HepG2 (cell line): ENCODE measurements at regions not wholly inside any gene's neighbourhood (a gene's known extent, or its start where the extent isn't known, plus 50 kb on each side); places are given as distances from the start of the nearest gene placed in this dataset.

Source experiments
- ATAC-seq: fragments of 200-7000 bp; cut with Tn5 transposase; 3 replicates; pipeline ENCODE4 v1.9.1; 2020; ENCODE audit warnings: mild to moderate bottlenecking, moderate library complexity
- BruUV-seq: library from RNA; stranded (reverse); fragments of 400-500 nt; replicated peaks from 2 replicates; lab custom pipeline; 2021; lab: Mats Ljungman, UMichigan
- CTCF ChIA-PET: fragments of 300-600 bp; formaldehyde crosslinking; extraction: SDS; loops from one replicate; lab custom pipeline; 2021; ENCODE audit warnings: low total read pairs, inconsistent platforms, low intra/inter-chr PET ratio; lab: Yijun Ruan, JAX
- POLR2A ChIA-PET: fragments of 350-600 bp; sonication (Branson Sonifier 250); formaldehyde crosslinking; loops from one replicate; lab custom pipeline; 2020; ENCODE audit warnings: antibody characterized with exemption, inconsistent platforms; lab: Yijun Ruan, JAX
- DNase-seq: peaks from one replicate; pipeline ENCODE4 v3.0.0-alpha.2; 2015; ENCODE audit warnings: low spot score
- FAIRE-seq: peaks from 3 replicates; lab custom pipeline; 2011; peaks lifted over from hg19 to GRCh38; lab: Jason Lieb, UNC
- H2AFZ ChIP-seq: one replicate; pipeline ENCODE4 v1.6.1; 2011; ENCODE audit warnings: low read length, inconsistent platforms
- H3K27ac ChIP-seq: fragments of 300-600 bp; 3 replicates; pipeline ENCODE4 v1.8.0; 2011; ENCODE audit warnings: mixed run types, mild to moderate bottlenecking, mixed read lengths, low read length, inconsistent platforms; ENCODE audit not compliant: insufficient read depth; ENCODE audit errors: extremely low read length
- H3K27me3 ChIP-seq, 2 experiments: fragments of 200-600 bp in 1 of 2; 2 replicates in 1 of 2; 3 replicates in 1 of 2; pipeline versions ENCODE4 v1.6.0 to v1.8.0; 2011; ENCODE audit warnings: low read length in 2 of 2, mild to moderate bottlenecking in 2 of 2, moderate library complexity in 2 of 2, inconsistent platforms in 1 of 2; ENCODE audit not compliant: insufficient read depth in 2 of 2, control insufficient read depth in 1 of 2
- H3K36me3 ChIP-seq, 2 experiments: fragments of 200-600 bp in 1 of 2; replicated peaks in 1 of 2; 2 replicates in 1 of 2; 3 replicates in 1 of 2; pipeline versions ENCODE4 v1.5.1 to v1.8.0; 2011; ENCODE audit warnings: low read length in 2 of 2, inconsistent platforms in 1 of 2; ENCODE audit not compliant: insufficient read depth in 2 of 2, control insufficient read depth in 1 of 2
- H3K4me1 ChIP-seq: 2 replicates; pipeline ENCODE4 v1.5.1; 2012; ENCODE audit warnings: low read length, inconsistent platforms; ENCODE audit not compliant: insufficient read depth
- H3K4me2 ChIP-seq: 2 replicates; pipeline ENCODE4 v1.6.0; 2011; ENCODE audit warnings: low read depth, low read length, inconsistent platforms
- H3K4me3 ChIP-seq, 3 experiments: fragments of 200-600 bp in 1 of 3; sonication (generic), shearing (Covaris generic) in 1 of 3; replicated peaks in 1 of 3; 2 replicates each; pipeline ENCODE4 v1.5.1; 2011 to 2016; ENCODE audit warnings: low read length in 3 of 3, inconsistent platforms in 2 of 3, low read depth in 2 of 3, mild to moderate bottlenecking in 2 of 3, control low read depth in 1 of 3, mixed read lengths in 1 of 3; ENCODE audit not compliant: insufficient read depth in 1 of 3
- H3K79me2 ChIP-seq: one replicate; pipeline ENCODE4 v1.6.1; 2011; ENCODE audit warnings: low read length, inconsistent platforms; ENCODE audit not compliant: insufficient read depth
- H3K9ac ChIP-seq: 2 replicates; pipeline ENCODE4 v1.6.0; 2011; ENCODE audit warnings: mild to moderate bottlenecking, low read depth, low read length, inconsistent platforms; ENCODE audit not compliant: insufficient read depth
- H3K9me3 ChIP-seq: 2 replicates; pipeline ENCODE4 v1.5.1; 2012; ENCODE audit warnings: mild to moderate bottlenecking, low read length
- H4K20me1 ChIP-seq: 2 replicates; pipeline ENCODE4 v1.6.0; 2011; ENCODE audit warnings: inconsistent platforms, mild to moderate bottlenecking, low read length, moderate library complexity; ENCODE audit not compliant: insufficient read depth
- HMGA1 ChIP-seq: sonication (generic); formaldehyde crosslinking; conservative IDR thresholded peaks from 2 replicates; pipeline ENCODE4 v1.4.0; 2020; ENCODE audit warnings: missing genetic modification reagents
- MXI1 ChIP-seq: IDR thresholded peaks from 3 replicates; pipeline ENCODE4 v1.6.1; 2012; ENCODE audit warnings: low read depth, low read length, inconsistent platforms, borderline replicate concordance
- NONO ChIP-seq, 2 experiments: fragments of 450-650 bp in 1 of 2; sonication (generic) in 1 of 2; formaldehyde crosslinking in 1 of 2; IDR thresholded peaks in 1 of 2; conservative IDR thresholded peaks in 1 of 2; 2 replicates each; pipeline versions ENCODE4 v1.6.1 to v1.8.0; 2017 to 2022; ENCODE audit warnings: mild to moderate bottlenecking in 1 of 2, missing genetic modification reagents in 1 of 2, moderate library complexity in 1 of 2
- PAX8 ChIP-seq: sonication (generic); formaldehyde crosslinking; IDR thresholded peaks from 2 replicates; pipeline ENCODE4 v1.8.0; 2022; ENCODE audit warnings: mild to moderate bottlenecking, missing genetic modification reagents, borderline replicate concordance
- SP2 ChIP-seq: sonication (generic); formaldehyde crosslinking; IDR thresholded peaks from 2 replicates; pipeline ENCODE4 v1.5.1; 2020; ENCODE audit warnings: mild to moderate bottlenecking, missing genetic modification reagents
- TBP ChIP-seq: sonication (generic); formaldehyde crosslinking; IDR thresholded peaks from 2 replicates; pipeline ENCODE4 v1.5.0; 2020; ENCODE audit warnings: missing genetic modification reagents
- TFDP1 ChIP-seq: IDR thresholded peaks from 2 replicates; pipeline ENCODE4 v1.6.1; 2016; ENCODE audit warnings: missing compliant biosample characterization, missing genetic modification reagents, borderline replicate concordance
- ZNF546 ChIP-seq: sonication (generic); formaldehyde crosslinking; conservative IDR thresholded peaks from 2 replicates; pipeline ENCODE4 v1.8.1; 2023; ENCODE audit warnings: mild to moderate bottlenecking, missing genetic modification reagents
- ZNF569 ChIP-seq: sonication (generic); formaldehyde crosslinking; IDR thresholded peaks from 2 replicates; pipeline ENCODE4 v1.5.0; 2020; ENCODE audit warnings: mild to moderate bottlenecking, missing genetic modification reagents, moderate library complexity, borderline replicate concordance
- ZSCAN12 ChIP-seq: sonication (generic); formaldehyde crosslinking; IDR thresholded peaks from 2 replicates; pipeline ENCODE4 v1.9.0; 2021; ENCODE audit warnings: mild to moderate bottlenecking, missing genetic modification reagents
- ZSCAN20 ChIP-seq: sonication (generic); formaldehyde crosslinking; IDR thresholded peaks from 2 replicates; pipeline ENCODE4 v1.4.0; 2020; ENCODE audit warnings: missing genetic modification reagents, mild to moderate bottlenecking, borderline replicate concordance
- WGBS: methylation state at CpG from one replicate; pipeline ENCODE4 v1.1.6; 2017; ENCODE audit warnings: low lambda C conversion rate; 5-methylcytosine and 5-hydroxymethylcytosine counted together
- in situ Hi-C: cut with HindIII; loops from 2 replicates; pipeline ENCODE4 v1.10.0; 2017; ENCODE audit warnings: low pct_unique_long_range_greater_than_20kb; ENCODE audit not compliant: extremely low pct_ligation_motif_present
- intact Hi-C: fragments of 100-400 bp; cut with micrococcal nuclease; formaldehyde crosslinking; loops from one replicate; pipeline ENCODE4 v1.10.0; 2022; ENCODE audit not compliant: unreplicated experiment
- TF ChIP-seq, protein P1 (sequence below): sonication (generic); formaldehyde crosslinking; IDR thresholded peaks from 2 replicates; pipeline ENCODE4 v1.5.1; 2020; ENCODE audit warnings: missing genetic modification reagents, mild to moderate bottlenecking, borderline replicate concordance
- TF ChIP-seq, protein P2 (sequence below): sonication (generic); formaldehyde crosslinking; IDR thresholded peaks from 2 replicates; pipeline ENCODE4 v1.9.0; 2021; ENCODE audit warnings: mild to moderate bottlenecking, missing genetic modification reagents

GRCh38 chr7:115269486-115269885, 347.6 kb downstream of the MDFIC start:
- no peaks in the 10 kb centered on the region for H3K4me1 ChIP-seq
- no peak overlapping the region for H2AFZ ChIP-seq
- ATAC-seq: no peak
- H3K27ac ChIP-seq: no peak overlapping the region
- CTCF ChIA-PET: no interaction called here
- POLR2A ChIA-PET: no interaction called here
- no peaks in the 10 kb centered on the region for H3K36me3 ChIP-seq
- no peaks in the 10 kb centered on the region for H4K20me1 ChIP-seq
- no peak overlapping the region for H3K4me2 ChIP-seq
- no peaks in the 10 kb centered on the region for H3K79me2 ChIP-seq
- no peaks in the 10 kb centered on the region; the same call in 1 of the 2 replicates for H3K9me3 ChIP-seq
- BruUV-seq: no TSS peak
- intact Hi-C loops: no loop called here
- no peak for TF ChIP-seq ZNF546
- TF ChIP-seq TBP (CRISPR knock-in tag): no peak
- no peak for TF ChIP-seq ZSCAN12 (CRISPR knock-in tag)
- no peak for TF ChIP-seq NONO (IDR thresholded peaks at IDR 0.05)
- no peak for TF ChIP-seq NONO (CRISPR knock-in tag; conservative IDR thresholded peaks at IDR 0.05)
- TF ChIP-seq MXI1: no peak
- TF ChIP-seq, protein P1, sequence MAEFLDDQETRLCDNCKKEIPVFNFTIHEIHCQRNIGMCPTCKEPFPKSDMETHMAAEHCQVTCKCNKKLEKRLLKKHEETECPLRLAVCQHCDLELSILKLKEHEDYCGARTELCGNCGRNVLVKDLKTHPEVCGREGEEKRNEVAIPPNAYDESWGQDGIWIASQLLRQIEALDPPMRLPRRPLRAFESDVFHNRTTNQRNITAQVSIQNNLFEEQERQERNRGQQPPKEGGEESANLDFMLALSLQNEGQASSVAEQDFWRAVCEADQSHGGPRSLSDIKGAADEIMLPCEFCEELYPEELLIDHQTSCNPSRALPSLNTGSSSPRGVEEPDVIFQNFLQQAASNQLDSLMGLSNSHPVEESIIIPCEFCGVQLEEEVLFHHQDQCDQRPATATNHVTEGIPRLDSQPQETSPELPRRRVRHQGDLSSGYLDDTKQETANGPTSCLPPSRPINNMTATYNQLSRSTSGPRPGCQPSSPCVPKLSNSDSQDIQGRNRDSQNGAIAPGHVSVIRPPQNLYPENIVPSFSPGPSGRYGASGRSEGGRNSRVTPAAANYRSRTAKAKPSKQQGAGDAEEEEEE (CRISPR knock-in tag): no peak
- TF ChIP-seq HMGA1 (CRISPR knock-in tag): no peak
- TF ChIP-seq, protein P2, sequence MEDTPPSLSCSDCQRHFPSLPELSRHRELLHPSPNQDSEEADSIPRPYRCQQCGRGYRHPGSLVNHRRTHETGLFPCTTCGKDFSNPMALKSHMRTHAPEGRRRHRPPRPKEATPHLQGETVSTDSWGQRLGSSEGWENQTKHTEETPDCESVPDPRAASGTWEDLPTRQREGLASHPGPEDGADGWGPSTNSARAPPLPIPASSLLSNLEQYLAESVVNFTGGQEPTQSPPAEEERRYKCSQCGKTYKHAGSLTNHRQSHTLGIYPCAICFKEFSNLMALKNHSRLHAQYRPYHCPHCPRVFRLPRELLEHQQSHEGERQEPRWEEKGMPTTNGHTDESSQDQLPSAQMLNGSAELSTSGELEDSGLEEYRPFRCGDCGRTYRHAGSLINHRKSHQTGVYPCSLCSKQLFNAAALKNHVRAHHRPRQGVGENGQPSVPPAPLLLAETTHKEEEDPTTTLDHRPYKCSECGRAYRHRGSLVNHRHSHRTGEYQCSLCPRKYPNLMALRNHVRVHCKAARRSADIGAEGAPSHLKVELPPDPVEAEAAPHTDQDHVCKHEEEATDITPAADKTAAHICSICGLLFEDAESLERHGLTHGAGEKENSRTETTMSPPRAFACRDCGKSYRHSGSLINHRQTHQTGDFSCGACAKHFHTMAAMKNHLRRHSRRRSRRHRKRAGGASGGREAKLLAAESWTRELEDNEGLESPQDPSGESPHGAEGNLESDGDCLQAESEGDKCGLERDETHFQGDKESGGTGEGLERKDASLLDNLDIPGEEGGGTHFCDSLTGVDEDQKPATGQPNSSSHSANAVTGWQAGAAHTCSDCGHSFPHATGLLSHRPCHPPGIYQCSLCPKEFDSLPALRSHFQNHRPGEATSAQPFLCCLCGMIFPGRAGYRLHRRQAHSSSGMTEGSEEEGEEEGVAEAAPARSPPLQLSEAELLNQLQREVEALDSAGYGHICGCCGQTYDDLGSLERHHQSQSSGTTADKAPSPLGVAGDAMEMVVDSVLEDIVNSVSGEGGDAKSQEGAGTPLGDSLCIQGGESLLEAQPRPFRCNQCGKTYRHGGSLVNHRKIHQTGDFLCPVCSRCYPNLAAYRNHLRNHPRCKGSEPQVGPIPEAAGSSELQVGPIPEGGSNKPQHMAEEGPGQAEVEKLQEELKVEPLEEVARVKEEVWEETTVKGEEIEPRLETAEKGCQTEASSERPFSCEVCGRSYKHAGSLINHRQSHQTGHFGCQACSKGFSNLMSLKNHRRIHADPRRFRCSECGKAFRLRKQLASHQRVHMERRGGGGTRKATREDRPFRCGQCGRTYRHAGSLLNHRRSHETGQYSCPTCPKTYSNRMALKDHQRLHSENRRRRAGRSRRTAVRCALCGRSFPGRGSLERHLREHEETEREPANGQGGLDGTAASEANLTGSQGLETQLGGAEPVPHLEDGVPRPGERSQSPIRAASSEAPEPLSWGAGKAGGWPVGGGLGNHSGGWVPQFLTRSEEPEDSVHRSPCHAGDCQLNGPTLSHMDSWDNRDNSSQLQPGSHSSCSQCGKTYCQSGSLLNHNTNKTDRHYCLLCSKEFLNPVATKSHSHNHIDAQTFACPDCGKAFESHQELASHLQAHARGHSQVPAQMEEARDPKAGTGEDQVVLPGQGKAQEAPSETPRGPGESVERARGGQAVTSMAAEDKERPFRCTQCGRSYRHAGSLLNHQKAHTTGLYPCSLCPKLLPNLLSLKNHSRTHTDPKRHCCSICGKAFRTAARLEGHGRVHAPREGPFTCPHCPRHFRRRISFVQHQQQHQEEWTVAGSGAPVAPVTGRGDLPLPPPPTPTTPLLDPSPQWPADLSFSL (CRISPR knock-in tag): no peak
- TF ChIP-seq TFDP1: no peak
- no peak for TF ChIP-seq ZNF569
- TF ChIP-seq ZSCAN20: no peak
- no peak for TF ChIP-seq SP2 (CRISPR knock-in tag)
- no peak for TF ChIP-seq PAX8
- in situ Hi-C loops: no loop called here
- no peak overlapping the region for H3K4me3 ChIP-seq
- H3K9ac ChIP-seq: no peak overlapping the region
- no peak for DNase-seq
- WGBS: 0% methylated on average over 1 of the region's 1 CpG
- no peaks in the 10 kb centered on the region for H3K27me3 ChIP-seq
- FAIRE-seq: no peak
